Naive thymus-derived CD4-positive, alpha-beta T cell (primary cell): ENCODE measurements at regions not wholly inside any gene's neighbourhood (a gene's known extent, or its start where the extent isn't known, plus 50 kb on each side); places are given as distances from the start of the nearest gene placed in this dataset.
A peak's percentile ranks its signal among the peaks of the same experiment; 100 is the strongest.

Experiments
- ATAC-seq: fragments of 150-1000 bp; cut with Tn5 transposase; 2 replicates; pipeline ENCODE4 v1.10.0; 2021; ENCODE audit warnings: mild to moderate bottlenecking, moderate library complexity
- CTCF ChIA-PET: fragments of 350-600 bp; sonication (Branson Sonifier 250); formaldehyde crosslinking; loops from one replicate; lab custom pipeline; 2021; ENCODE audit warnings: antibody characterized with exemption; lab: Charles Lee
- POLR2A ChIA-PET: fragments of 350-600 bp; sonication (Branson Sonifier 250); formaldehyde crosslinking; loops from one replicate; lab custom pipeline; 2021; ENCODE audit warnings: antibody characterized with exemption, inconsistent platforms; lab: Charles Lee
- DNase-seq, 9 donors: peaks; one replicate each; pipeline versions ENCODE4 v3.0.0 to v3.0.0-alpha.2; 2020 to 2022; ENCODE audit warnings: mixed read lengths in 1 of 9
- H3K27ac ChIP-seq: one replicate; pipeline ENCODE4 v1.7.0; 2013; ENCODE audit warnings: mild to moderate bottlenecking, low read depth, low read length, moderate library complexity
- H3K27me3 ChIP-seq, 2 donors: one replicate each; pipeline ENCODE4 v1.7.0; 2013; ENCODE audit warnings: low read length in 2 of 2, mild to moderate bottlenecking in 2 of 2, moderate library complexity in 2 of 2; ENCODE audit not compliant: control insufficient read depth in 2 of 2, insufficient read depth in 2 of 2
- H3K36me3 ChIP-seq, 3 experiments: 1 replicate in 2 of 3; 2 replicates in 1 of 3; pipeline ENCODE4 v1.7.0; 2013; ENCODE audit warnings: low read length in 3 of 3, mild to moderate bottlenecking in 3 of 3, moderate library complexity in 1 of 3; ENCODE audit not compliant: insufficient read depth in 3 of 3, control insufficient read depth in 2 of 3
- H3K4me1 ChIP-seq, 2 donors: one replicate each; pipeline ENCODE4 v1.7.0; 2013; ENCODE audit warnings: low read length in 2 of 2, mild to moderate bottlenecking in 2 of 2, moderate library complexity in 1 of 2; ENCODE audit not compliant: control insufficient read depth in 2 of 2, insufficient read depth in 2 of 2
- H3K4me3 ChIP-seq: 2 replicates; pipeline ENCODE4 v1.7.0; 2013; ENCODE audit warnings: mild to moderate bottlenecking, low read length
- H3K9me3 ChIP-seq, 3 experiments: 1 replicate in 2 of 3; 2 replicates in 1 of 3; pipeline ENCODE4 v1.7.0; 2013; ENCODE audit warnings: low read length in 3 of 3; ENCODE audit not compliant: control insufficient read depth in 2 of 3
- H3K27ac Mint-ChIP-seq, 9 donors: one replicate each; pipeline ENCODE4 v1.8.0; 2020 to 2022; ENCODE audit warnings: mixed read lengths in 9 of 9, mild to moderate bottlenecking in 8 of 9, moderate library complexity in 5 of 9, inconsistent platforms in 2 of 9
- H3K27me3 Mint-ChIP-seq, 5 donors: one replicate each; pipeline ENCODE4 v1.8.0; 2021 to 2022; ENCODE audit warnings: mixed read lengths in 5 of 5, mild to moderate bottlenecking in 1 of 5
- H3K36me3 Mint-ChIP-seq, 5 donors: one replicate each; pipeline ENCODE4 v1.8.0; 2020 to 2022; ENCODE audit warnings: mixed read lengths in 5 of 5, mild to moderate bottlenecking in 3 of 5, inconsistent platforms in 1 of 5
- H3K4me1 Mint-ChIP-seq, 7 donors: one replicate each; pipeline ENCODE4 v1.8.0; 2020 to 2022; ENCODE audit warnings: mixed read lengths in 7 of 7, mild to moderate bottlenecking in 3 of 7, inconsistent platforms in 1 of 7
- H3K4me3 Mint-ChIP-seq, 10 donors: one replicate each; pipeline ENCODE4 v1.8.0; 2020 to 2022; ENCODE audit warnings: mild to moderate bottlenecking in 10 of 10, mixed read lengths in 10 of 10, moderate library complexity in 6 of 10, inconsistent platforms in 2 of 10
- H3K9me3 Mint-ChIP-seq, 11 donors: one replicate each; pipeline ENCODE4 v1.8.0; 2020 to 2022; ENCODE audit warnings: mixed read lengths in 11 of 11, mild to moderate bottlenecking in 4 of 11, inconsistent platforms in 1 of 11, moderate library complexity in 1 of 11
- intact Hi-C, 2 donors: fragments of 100-400 bp; cut with micrococcal nuclease; formaldehyde crosslinking; loops; one replicate each; pipeline ENCODE4 v1.15.1; 2023

DNA sequence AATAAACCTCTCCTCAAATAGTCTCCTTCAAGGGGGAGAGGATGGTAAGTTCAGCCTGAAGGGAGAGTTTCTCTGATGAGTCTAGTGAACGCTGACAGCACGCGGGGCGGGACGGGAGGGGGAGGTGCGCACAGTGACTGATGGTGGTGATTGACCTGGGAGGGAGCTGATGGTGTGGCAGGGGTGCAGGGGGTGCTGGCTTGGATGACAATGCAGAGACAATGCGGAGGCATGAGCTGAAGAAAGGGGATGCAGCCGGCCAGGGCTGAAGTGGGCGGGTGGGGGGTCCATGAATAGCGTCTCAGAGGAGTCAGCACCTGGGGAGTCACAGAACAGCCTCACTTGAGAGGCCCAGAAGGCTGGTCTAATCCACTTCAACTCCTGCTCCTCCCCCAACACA lies 142.5 kb upstream of the PJA1 start:
- DNase-seq = no peak
- intact Hi-C loops = no loop called here
- Histone ChIP-seq H3K27ac (no peak overlapping the region), H3K4me3 (no peak overlapping the region), H3K36me3 (no peaks in the 10 kb centered on the region), H3K4me1 (no peaks in the 10 kb centered on the region), H3K9me3 (no peaks in the 10 kb centered on the region), H3K27me3 (no peaks in the 10 kb centered on the region)
- Mint-ChIP-seq H3K9me3 (peaks cover 0 to 3% (median 0%) of the 10 kb centered on the region in 11 donors), H3K36me3 (no peaks in the 10 kb centered on the region), H3K27me3 (peaks cover 5 to 15% (median 8%) of the 10 kb centered on the region in 5 donors), H3K4me3 (no peak overlapping the region), H3K27ac (no peak overlapping the region), H3K4me1 (no peaks in the 10 kb centered on the region)
- ChIA-PET CTCF (no interaction called here), POLR2A (no interaction called here)
- no peak for ATAC-seq

DNA sequence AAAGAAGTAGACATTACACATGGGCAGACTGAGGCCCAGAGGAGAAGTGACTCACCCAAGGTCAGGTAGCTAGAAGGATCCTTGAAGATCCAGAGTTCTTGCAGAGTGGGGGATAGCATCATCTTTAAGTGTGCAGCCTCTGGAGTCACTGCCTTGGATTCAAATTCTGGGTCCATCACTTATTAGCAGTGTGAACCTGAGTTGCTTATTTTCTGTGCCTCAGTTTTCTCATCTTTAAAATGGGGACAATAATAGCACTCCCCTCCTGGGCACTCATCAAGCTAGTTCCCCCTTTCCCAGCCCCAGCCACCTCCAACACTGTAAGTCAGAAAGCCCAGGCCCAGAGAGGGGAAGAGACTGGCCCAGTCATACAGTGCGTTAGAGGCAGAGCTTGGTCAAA lies 141.8 kb upstream of the PJA1 start:
- Mint-ChIP-seq H3K27me3 (peaks cover 5 to 18% (median 12%) of the 10 kb centered on the region in 5 donors), H3K4me1 (no peaks in the 10 kb centered on the region), H3K9me3 (peaks cover 0 to 3% (median 0%) of the 10 kb centered on the region in 11 donors), H3K4me3 (no peak overlapping the region), H3K36me3 (no peaks in the 10 kb centered on the region), H3K27ac (no peak overlapping the region)
- H3K27me3 ChIP-seq = no peaks in the 10 kb centered on the region
- H3K4me3 ChIP-seq = no peak overlapping the region
- H3K4me1 ChIP-seq = no peaks in the 10 kb centered on the region
- DNase-seq (no peak), ATAC-seq (no peak)
- no peaks in the 10 kb centered on the region for H3K36me3 ChIP-seq
- CTCF ChIA-PET = no interaction called here
- intact Hi-C loops = no loop called here
- H3K9me3 ChIP-seq = no peaks in the 10 kb centered on the region
- H3K27ac ChIP-seq = no peak overlapping the region
- POLR2A ChIA-PET = no interaction called here

DNA sequence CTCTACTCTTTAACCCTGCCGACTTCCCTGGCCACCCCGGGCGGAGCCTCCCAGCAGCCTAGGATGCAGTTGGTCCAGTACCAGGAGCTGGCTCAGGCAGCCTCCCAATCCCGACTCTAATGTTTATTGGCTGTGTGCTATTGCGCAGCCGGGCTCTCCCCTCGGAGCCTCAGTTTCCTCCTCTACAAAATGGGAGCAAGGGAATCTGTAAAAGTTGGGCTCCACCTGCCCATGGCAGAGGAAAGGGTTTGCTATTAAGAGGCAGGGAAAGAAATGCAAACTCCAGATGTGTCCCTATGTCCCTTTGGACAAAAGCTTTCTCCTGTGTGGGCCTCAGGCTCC lies 140.8 kb upstream of the PJA1 start:
- Mint-ChIP-seq H3K9me3 (peaks cover 0 to 3% (median 0%) of the 10 kb centered on the region in 11 donors), H3K27ac (no peak overlapping the region), H3K4me3 (no peak overlapping the region), H3K27me3 (peaks cover 5 to 21% (median 12%) of the 10 kb centered on the region in 5 donors), H3K4me1 (no peaks in the 10 kb centered on the region), H3K36me3 (no peaks in the 10 kb centered on the region)
- no peak for DNase-seq
- H3K36me3 ChIP-seq = no peaks in the 10 kb centered on the region
- CTCF ChIA-PET = no interaction called here
- no peaks in the 10 kb centered on the region for H3K27me3 ChIP-seq
- POLR2A ChIA-PET = no interaction called here
- no peak overlapping the region for H3K4me3 ChIP-seq
- H3K4me1 ChIP-seq = no peaks in the 10 kb centered on the region
- no peak overlapping the region for H3K27ac ChIP-seq
- ATAC-seq = no peak
- H3K9me3 ChIP-seq = no peaks in the 10 kb centered on the region
- intact Hi-C loops = no loop called here

DNA sequence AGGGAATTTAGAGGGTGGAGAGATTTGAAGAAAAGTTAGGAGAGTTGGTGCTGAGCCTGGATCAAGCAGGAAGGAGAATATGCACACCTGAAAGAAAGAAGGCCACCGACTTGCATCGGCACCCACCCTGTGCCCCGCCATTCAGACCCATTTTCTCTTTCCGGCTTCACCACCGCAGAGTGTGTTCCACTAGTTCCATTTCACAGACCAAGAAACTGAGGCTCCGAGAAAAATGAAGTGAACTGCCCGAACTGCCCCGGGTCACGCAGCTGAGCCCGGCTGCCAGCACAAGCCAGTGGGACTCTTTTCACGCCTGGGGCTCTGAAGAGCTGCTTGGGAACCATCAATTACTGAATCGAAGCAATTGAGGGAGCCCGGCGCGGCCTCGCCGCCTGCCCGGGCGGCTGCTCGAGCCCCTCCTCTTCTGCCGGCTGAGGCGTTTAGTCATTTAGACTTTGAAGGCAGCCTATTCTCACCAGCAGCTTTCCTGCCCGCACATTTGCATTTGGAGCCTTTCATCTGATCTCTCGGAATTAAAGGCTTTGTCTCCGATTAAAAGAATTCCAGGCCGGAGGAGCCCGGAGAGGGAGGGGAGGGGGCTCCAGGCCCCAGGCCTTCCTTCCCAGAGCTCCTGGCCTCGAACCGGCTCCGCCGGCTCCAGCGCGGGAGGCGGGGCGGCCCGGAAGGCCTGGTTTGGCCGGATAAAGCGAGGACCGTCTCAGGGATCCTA lies 140.2 kb upstream of the PJA1 start:
- Histone ChIP-seq H3K4me3 (no peak overlapping the region), H3K9me3 (no peaks in the 10 kb centered on the region), H3K4me1 (no peaks in the 10 kb centered on the region), H3K36me3 (no peaks in the 10 kb centered on the region), H3K27ac (no peak overlapping the region), H3K27me3 (no peaks in the 10 kb centered on the region)
- ChIA-PET CTCF (no interaction called here), POLR2A (no interaction called here)
- H3K36me3 Mint-ChIP-seq = no peaks in the 10 kb centered on the region
- H3K4me1 Mint-ChIP-seq = no peaks in the 10 kb centered on the region
- DNase-seq = no peak
- intact Hi-C loops = no loop called here
- H3K4me3 Mint-ChIP-seq = peak overlapping the region in 1 of 10 donors; percentile 53
- H3K27me3 Mint-ChIP-seq = peaks cover 5 to 21% (median 12%) of the 10 kb centered on the region in 5 donors
- H3K27ac Mint-ChIP-seq = no peak overlapping the region
- peaks cover 0 to 3% (median 0%) of the 10 kb centered on the region in 11 donors for H3K9me3 Mint-ChIP-seq
- ATAC-seq = no peak

DNA sequence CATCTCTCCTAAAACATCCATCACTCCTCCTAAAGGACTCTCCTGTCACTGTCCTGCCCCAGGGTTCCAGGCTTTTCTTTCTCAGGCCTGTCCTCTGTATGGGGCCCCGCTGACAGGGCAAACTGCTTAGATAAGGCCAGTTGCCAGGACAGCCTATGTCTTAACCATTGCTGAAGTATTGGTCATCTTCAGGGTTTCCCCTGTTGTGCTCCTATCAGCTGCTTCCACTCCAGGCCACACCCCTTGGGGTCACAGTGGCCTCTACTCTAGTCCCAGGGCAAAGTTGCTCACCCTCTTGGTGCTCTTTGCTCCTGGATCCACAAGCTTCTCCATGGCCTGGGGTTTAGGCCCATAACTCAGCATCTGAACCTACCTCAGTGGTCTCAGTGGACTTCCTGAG lies 138.0 kb upstream of the PJA1 start:
- ChIA-PET POLR2A (no interaction called here), CTCF (no interaction called here)
- Mint-ChIP-seq H3K27ac (no peak overlapping the region), H3K4me1 (no peaks in the 10 kb centered on the region), H3K27me3 (peaks cover 5 to 21% (median 12%) of the 10 kb centered on the region in 5 donors), H3K36me3 (no peaks in the 10 kb centered on the region), H3K9me3 (peaks cover 0 to 2% (median 0%) of the 10 kb centered on the region in 11 donors), H3K4me3 (no peak overlapping the region)
- H3K36me3 ChIP-seq = no peaks in the 10 kb centered on the region
- no peak overlapping the region for H3K4me3 ChIP-seq
- H3K27ac ChIP-seq = no peak overlapping the region
- ATAC-seq (no peak), DNase-seq (no peak)
- H3K4me1 ChIP-seq = no peaks in the 10 kb centered on the region
- no peaks in the 10 kb centered on the region for H3K27me3 ChIP-seq
- H3K9me3 ChIP-seq = no peaks in the 10 kb centered on the region
- intact Hi-C loops = no loop called here

DNA sequence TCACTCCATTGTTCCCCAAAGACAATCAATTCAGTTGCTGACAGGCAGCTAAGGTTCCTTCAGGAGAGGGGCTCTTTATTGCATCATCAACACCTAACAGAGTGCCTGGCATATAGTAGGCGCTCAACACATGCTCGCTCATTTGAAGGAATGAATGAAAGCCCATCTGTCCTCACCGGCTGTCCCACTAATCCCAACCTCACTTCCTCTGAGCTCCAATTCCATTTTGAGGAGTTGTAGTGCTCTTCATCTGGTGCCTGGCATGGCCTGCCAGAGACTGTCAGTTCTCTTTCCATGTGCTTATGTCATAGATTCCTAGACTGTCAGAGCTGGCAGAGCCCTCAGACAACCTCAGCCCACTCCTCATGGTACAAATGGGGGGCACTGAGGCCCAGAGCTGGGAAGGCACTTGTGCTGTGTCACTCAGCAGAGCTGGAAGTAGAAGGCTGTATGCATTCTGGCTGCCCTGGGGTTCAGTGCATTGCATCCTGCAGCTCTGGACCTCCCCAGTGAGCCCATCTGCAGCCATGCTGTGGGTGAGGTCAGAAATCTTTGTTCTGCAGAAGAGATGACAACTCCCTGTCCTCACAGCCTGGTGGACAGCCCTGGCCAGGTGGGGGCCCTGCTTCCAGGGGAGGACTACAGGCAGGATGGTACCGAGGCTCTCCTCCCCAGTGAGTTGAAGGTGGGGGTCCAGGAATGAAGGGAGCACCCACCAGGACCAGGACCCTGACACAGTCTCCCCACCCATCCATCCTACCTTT lies 134.9 kb upstream of the PJA1 start:
- H3K36me3 ChIP-seq = no peaks in the 10 kb centered on the region
- no peak overlapping the region for H3K4me3 Mint-ChIP-seq
- CTCF ChIA-PET = no interaction called here

DNA sequence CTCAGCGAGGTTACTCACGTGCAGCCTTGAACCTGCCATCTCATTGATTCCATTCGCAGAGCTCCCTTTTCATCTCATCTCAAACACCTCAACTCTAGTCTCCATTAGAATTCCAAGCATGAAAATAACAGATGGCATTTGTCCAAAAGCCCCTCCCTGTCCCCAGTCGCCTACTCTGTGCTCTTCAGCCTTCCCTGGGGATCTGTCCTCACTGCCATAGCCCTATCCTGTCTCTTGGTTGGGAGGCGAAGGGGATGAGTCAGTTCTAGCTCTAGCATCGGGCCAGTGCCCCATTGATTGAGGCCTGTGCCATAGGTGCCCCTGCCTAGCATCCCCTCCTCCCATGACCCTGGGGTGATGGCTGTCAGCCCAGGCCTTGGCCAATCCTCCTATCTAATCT lies 134.0 kb upstream of the PJA1 start:
- ChIA-PET CTCF (no interaction called here), POLR2A (no interaction called here)
- Mint-ChIP-seq H3K9me3 (no peaks in the 10 kb centered on the region), H3K36me3 (no peaks in the 10 kb centered on the region), H3K4me1 (no peaks in the 10 kb centered on the region), H3K27ac (no peak overlapping the region), H3K4me3 (no peak overlapping the region), H3K27me3 (peaks cover 3 to 14% (median 10%) of the 10 kb centered on the region in 5 donors)
- H3K9me3 ChIP-seq = no peaks in the 10 kb centered on the region
- no peak overlapping the region for H3K4me3 ChIP-seq
- intact Hi-C loops = no loop called here
- DNase-seq = no peak
- no peaks in the 10 kb centered on the region for H3K27me3 ChIP-seq
- ATAC-seq = no peak
- no peaks in the 10 kb centered on the region for H3K36me3 ChIP-seq
- H3K27ac ChIP-seq = no peak overlapping the region
- no peaks in the 10 kb centered on the region for H3K4me1 ChIP-seq

More for the DNA sequence above, 134.9 kb upstream of the PJA1 start:
- Mint-ChIP-seq H3K36me3 (no peaks in the 10 kb centered on the region), H3K4me1 (no peaks in the 10 kb centered on the region), H3K27ac (no peak overlapping the region), H3K27me3 (peaks cover 5 to 16% (median 12%) of the 10 kb centered on the region in 5 donors), H3K9me3 (peaks cover 0 to 2% (median 0%) of the 10 kb centered on the region in 11 donors)
- Histone ChIP-seq H3K27ac (no peak overlapping the region), H3K4me1 (no peaks in the 10 kb centered on the region), H3K4me3 (no peak overlapping the region), H3K9me3 (no peaks in the 10 kb centered on the region), H3K27me3 (no peaks in the 10 kb centered on the region)
- no peak for ATAC-seq
- no peak for DNase-seq
- intact Hi-C loops = no loop called here
- POLR2A ChIA-PET = no interaction called here
